Left ventricle myocardium inferior (tissue), 1 donor: ENCODE measurements at regions not wholly inside any gene's neighbourhood (a gene's known extent, or its start where the extent isn't known, plus 50 kb on each side); places are given as distances from the start of the nearest gene placed in this dataset.

Source experiments
- DNase-seq: peaks from one replicate; pipeline ENCODE4 v3.0.0-alpha.2; 2020
- H3K27ac ChIP-seq: fragments of 200-600 bp; replicated peaks from 2 replicates; pipeline ENCODE4 v1.8.0; 2021
- H3K27me3 ChIP-seq: fragments of 200-600 bp; 2 replicates; pipeline ENCODE4 v1.8.0; 2021; ENCODE audit warnings: low read depth
- H3K36me3 ChIP-seq: fragments of 200-600 bp; 2 replicates; pipeline ENCODE4 v1.8.0; 2021
- H3K4me1 ChIP-seq: fragments of 200-600 bp; 2 replicates; pipeline ENCODE4 v1.8.0; 2021
- H3K4me3 ChIP-seq: fragments of 200-600 bp; 2 replicates; pipeline ENCODE4 v1.8.0; 2021; ENCODE audit warnings: mild to moderate bottlenecking, moderate library complexity
- H3K9me3 ChIP-seq: fragments of 200-600 bp; replicated peaks from 2 replicates; pipeline ENCODE4 v1.8.0; 2021
- intact Hi-C: fragments of 100-400 bp; cut with micrococcal nuclease; formaldehyde crosslinking; loops from one replicate; pipeline ENCODE4 v1.11.0; 2022
- TF ChIP-seq, protein P1 (sequence below): fragments of 200-600 bp; IDR thresholded peaks from 2 replicates; pipeline ENCODE4 v1.8.0; 2021; ENCODE audit warnings: antibody characterized with exemption, mild to moderate bottlenecking, borderline replicate concordance
- donor health status: DM: no; HTN: yes; CAD: no; lungs with severe emphysema.

DNA sequence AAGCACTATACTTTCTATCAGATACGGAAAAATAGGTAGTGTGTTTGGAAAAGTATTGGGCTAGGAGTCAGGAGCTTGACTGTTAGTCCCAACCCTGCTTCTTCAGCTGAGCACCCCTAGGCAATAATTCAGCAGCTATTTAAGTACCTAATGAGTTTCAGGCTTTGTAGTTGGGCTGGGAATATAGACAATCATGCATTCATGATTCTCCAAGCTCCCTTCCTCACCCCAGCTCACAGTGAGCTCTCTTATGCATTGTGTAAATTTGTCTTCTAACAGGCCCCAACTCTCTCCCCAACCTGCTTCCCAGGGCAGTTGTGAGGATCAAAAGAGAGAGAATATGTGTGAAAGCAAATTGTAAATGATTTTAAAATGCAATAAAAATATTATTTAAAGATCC lies 201.2 kb downstream of the MSX2 start:
- no peaks in the 10 kb centered on the region for H3K4me1 ChIP-seq
- no peak for DNase-seq
- no peaks in the 10 kb centered on the region for H3K9me3 ChIP-seq
- intact Hi-C loops: no loop called here
- no peak overlapping the region for H3K27ac ChIP-seq
- H3K27me3 ChIP-seq: peaks cover 7% of the 10 kb centered on the region
- no peak overlapping the region for H3K4me3 ChIP-seq
- H3K36me3 ChIP-seq: no peaks in the 10 kb centered on the region
- TF ChIP-seq, protein P1, sequence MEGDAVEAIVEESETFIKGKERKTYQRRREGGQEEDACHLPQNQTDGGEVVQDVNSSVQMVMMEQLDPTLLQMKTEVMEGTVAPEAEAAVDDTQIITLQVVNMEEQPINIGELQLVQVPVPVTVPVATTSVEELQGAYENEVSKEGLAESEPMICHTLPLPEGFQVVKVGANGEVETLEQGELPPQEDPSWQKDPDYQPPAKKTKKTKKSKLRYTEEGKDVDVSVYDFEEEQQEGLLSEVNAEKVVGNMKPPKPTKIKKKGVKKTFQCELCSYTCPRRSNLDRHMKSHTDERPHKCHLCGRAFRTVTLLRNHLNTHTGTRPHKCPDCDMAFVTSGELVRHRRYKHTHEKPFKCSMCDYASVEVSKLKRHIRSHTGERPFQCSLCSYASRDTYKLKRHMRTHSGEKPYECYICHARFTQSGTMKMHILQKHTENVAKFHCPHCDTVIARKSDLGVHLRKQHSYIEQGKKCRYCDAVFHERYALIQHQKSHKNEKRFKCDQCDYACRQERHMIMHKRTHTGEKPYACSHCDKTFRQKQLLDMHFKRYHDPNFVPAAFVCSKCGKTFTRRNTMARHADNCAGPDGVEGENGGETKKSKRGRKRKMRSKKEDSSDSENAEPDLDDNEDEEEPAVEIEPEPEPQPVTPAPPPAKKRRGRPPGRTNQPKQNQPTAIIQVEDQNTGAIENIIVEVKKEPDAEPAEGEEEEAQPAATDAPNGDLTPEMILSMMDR: no peak

DNA sequence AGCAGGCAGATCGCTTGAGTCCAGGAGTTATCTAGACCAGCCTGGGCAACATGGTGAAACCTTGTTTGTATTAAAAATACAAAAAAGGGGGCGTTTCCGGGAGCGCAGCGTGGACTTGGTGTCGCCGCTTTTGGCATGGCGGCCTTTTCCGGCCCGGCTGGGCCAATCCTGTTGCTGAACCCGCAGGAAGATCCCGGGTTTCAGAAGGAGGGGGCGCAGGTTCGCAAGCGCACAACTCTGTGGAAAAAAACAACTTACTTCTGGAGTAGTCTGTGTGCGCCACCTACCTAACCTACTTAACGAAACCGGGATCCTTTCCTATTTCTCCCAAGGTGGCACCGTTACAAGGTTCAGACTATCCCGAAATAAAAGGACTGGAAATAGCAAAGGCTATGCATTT lies 198.6 kb downstream of the MSX2 start:
- peaks cover 7% of the 10 kb centered on the region for H3K27me3 ChIP-seq
- TF ChIP-seq, protein P1: no peak
- H3K4me1 ChIP-seq: no peaks in the 10 kb centered on the region
- H3K36me3 ChIP-seq: no peaks in the 10 kb centered on the region
- no peak overlapping the region for H3K27ac ChIP-seq
- intact Hi-C loops: no loop called here
- H3K9me3 ChIP-seq: no peaks in the 10 kb centered on the region
- DNase-seq: no peak
- H3K4me3 ChIP-seq: no peak overlapping the region

DNA sequence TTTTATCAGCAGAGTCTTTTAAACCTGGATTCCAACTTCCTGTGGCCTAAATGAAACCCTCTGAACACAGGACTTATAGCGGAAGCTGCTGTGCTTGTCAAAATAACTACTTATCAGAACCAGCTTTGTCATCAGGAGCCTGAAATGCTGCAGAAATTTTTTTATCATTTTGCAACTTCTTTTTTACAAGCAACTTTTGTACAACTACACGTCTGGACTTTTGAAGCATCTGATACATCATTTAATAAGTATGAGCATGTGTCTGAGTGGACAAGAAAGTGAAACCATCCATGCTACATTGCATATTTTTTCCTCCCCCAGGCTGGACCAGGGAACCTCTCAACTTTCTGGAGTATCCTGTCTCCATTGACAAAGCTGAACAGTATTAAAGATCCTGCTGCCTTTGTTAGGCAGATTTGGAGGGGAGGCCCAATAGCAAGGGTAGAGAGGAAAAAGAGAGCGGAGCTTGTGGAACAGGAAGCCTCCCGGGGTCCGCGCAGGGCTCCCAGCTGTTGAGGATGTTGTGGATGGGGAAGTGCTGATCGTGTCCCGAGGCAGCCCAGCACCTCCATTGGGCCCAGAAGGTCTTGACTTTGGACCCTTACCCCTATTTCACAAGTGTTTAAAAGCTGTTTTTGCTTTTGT lies 196.6 kb downstream of the MSX2 start:
- Histone ChIP-seq H3K27me3 (peaks cover 12% of the 10 kb centered on the region), H3K4me3 (peak overlapping the region; percentile 50), H3K27ac (no peak overlapping the region), H3K36me3 (no peaks in the 10 kb centered on the region), H3K9me3 (no peaks in the 10 kb centered on the region), H3K4me1 (no peaks in the 10 kb centered on the region)
- DNase-seq: no peak
- intact Hi-C loops: no loop called here
- TF ChIP-seq, protein P1: no peak

DNA sequence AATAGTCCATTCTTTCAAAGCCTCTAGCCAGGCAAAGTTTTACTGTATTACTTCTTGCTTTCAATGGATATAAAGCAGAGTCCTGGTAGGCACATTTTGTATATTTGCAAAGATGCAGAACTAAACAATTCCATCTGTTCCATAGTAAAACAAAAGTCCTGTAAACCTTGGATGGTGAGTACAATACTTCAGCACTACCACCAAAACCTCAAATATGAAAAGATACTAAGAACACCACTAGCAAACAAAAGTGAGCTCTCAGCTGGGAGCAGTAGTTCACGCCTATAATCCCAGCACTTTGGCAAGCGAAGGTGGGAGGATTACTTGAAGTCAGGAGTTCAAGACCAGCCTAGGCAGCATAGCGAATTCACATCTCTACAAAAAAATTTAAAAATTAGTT lies 195.0 kb downstream of the MSX2 start:
- H3K36me3 ChIP-seq: no peaks in the 10 kb centered on the region
- no peaks in the 10 kb centered on the region for H3K9me3 ChIP-seq
- no peak for DNase-seq

DNA sequence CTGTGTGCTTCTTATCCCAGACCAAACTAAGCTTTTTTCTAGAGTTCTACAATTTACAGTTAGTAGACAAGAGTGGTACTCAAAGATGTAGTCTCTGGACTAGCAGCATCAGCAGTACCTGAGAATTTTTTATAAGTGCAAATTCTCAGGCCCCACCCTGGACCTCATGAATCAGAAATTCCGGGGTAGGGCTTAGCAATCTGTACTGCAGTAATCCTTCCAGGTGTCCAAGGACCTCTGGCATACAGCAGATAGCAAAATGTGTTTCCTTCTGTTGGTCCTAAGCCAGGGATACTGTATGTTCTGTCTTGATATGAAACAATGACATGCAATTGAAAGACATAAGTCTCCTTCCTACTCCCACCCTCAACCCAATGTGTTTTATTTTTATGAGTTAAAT lies 194.3 kb downstream of the MSX2 start:
- H3K4me1 ChIP-seq: no peaks in the 10 kb centered on the region
- H3K9me3 ChIP-seq: no peaks in the 10 kb centered on the region
- H3K27me3 ChIP-seq: peaks cover 12% of the 10 kb centered on the region
- no peaks in the 10 kb centered on the region for H3K36me3 ChIP-seq
- intact Hi-C loops: no loop called here
- no peak overlapping the region for H3K4me3 ChIP-seq
- H3K27ac ChIP-seq: no peak overlapping the region
- TF ChIP-seq, protein P1: no peak
- no peak for DNase-seq

More for the DNA sequence above, 195.0 kb downstream of the MSX2 start:
- Histone ChIP-seq H3K27me3 (peaks cover 12% of the 10 kb centered on the region), H3K4me3 (no peak overlapping the region), H3K4me1 (no peaks in the 10 kb centered on the region), H3K27ac (no peak overlapping the region)
- TF ChIP-seq, protein P1: no peak
- intact Hi-C loops: no loop called here
